CD14-positive monocyte (primary cell): ENCODE measurements at regions not wholly inside any gene's neighbourhood (a gene's known extent, or its start where the extent isn't known, plus 50 kb on each side); places are given as distances from the start of the nearest gene placed in this dataset.

Experiments used
- DNase-seq, 3 donors: peaks; one replicate each; pipeline ENCODE4 v3.0.0-alpha.2; 2011 to 2022
- H2AFZ ChIP-seq: 2 replicates; pipeline ENCODE4 v1.6.0; 2012; ENCODE audit warnings: mild to moderate bottlenecking, low read depth, low read length, inconsistent platforms; ENCODE audit not compliant: insufficient read depth, poor library complexity, severe bottlenecking
- H3K27ac ChIP-seq, 2 donors: 1 replicate in 1 of 2; 2 replicates in 1 of 2; pipeline ENCODE4 v1.5.1; 2012 to 2013; ENCODE audit warnings: low read length in 2 of 2, control low read depth in 1 of 2, inconsistent platforms in 1 of 2, low read depth in 1 of 2, mild to moderate bottlenecking in 1 of 2
- H3K27me3 ChIP-seq, 2 donors: one replicate each; pipeline versions ENCODE4 v1.6.0 to v1.6.1; 2011 to 2013; ENCODE audit warnings: low read length in 2 of 2; ENCODE audit not compliant: control insufficient read depth in 2 of 2, insufficient read depth in 2 of 2
- H3K36me3 ChIP-seq, 2 donors: replicated peaks in 1 of 2; 1 replicate in 1 of 2; 2 replicates in 1 of 2; pipeline versions ENCODE4 v1.5.1 to v1.6.1; 2012 to 2013; ENCODE audit warnings: low read length in 2 of 2, control low read depth in 1 of 2, inconsistent platforms in 1 of 2, mild to moderate bottlenecking in 1 of 2; ENCODE audit not compliant: insufficient read depth in 2 of 2, control insufficient read depth in 1 of 2
- H3K4me1 ChIP-seq, 2 donors: 1 replicate in 1 of 2; 2 replicates in 1 of 2; pipeline versions ENCODE4 v1.5.1 to v1.6.1; 2012 to 2013; ENCODE audit warnings: low read length in 2 of 2, control low read depth in 1 of 2, inconsistent platforms in 1 of 2, mild to moderate bottlenecking in 1 of 2, moderate library complexity in 1 of 2; ENCODE audit not compliant: insufficient read depth in 2 of 2, control insufficient read depth in 1 of 2
- H3K4me2 ChIP-seq: replicated peaks from 2 replicates; pipeline ENCODE3; 2012; ENCODE audit warnings: low read length, moderate library complexity, mild to moderate bottlenecking; ENCODE audit not compliant: poor library complexity, severe bottlenecking; ENCODE audit errors: extremely low read depth
- H3K4me3 ChIP-seq, 3 experiments: fragments of 200-600 bp in 1 of 3; sonication (generic) in 1 of 3; replicated peaks in 1 of 3; 1 replicate in 2 of 3; 2 replicates in 1 of 3; pipeline ENCODE4 v1.5.1; 2011 to 2013; ENCODE audit warnings: low read length in 3 of 3, mild to moderate bottlenecking in 3 of 3, control low read depth in 2 of 3, low read depth in 2 of 3, inconsistent platforms in 1 of 3, moderate library complexity in 1 of 3
- H3K79me2 ChIP-seq: 2 replicates; pipeline ENCODE4 v1.6.0; 2012; ENCODE audit warnings: mild to moderate bottlenecking, control low read depth, inconsistent platforms, low read length, moderate library complexity; ENCODE audit not compliant: insufficient read depth
- H3K9ac ChIP-seq: 2 replicates; pipeline ENCODE4 v1.6.0; 2017; ENCODE audit warnings: low read length, mild to moderate bottlenecking; ENCODE audit not compliant: insufficient read depth, poor library complexity, severe bottlenecking
- H3K9me3 ChIP-seq, 2 donors: replicated peaks in 1 of 2; 1 replicate in 1 of 2; 2 replicates in 1 of 2; pipeline versions ENCODE4 v1.5.1 to v1.6.1; 2012 to 2013; ENCODE audit warnings: low read length in 2 of 2, control low read depth in 1 of 2; ENCODE audit not compliant: control insufficient read depth in 1 of 2, insufficient read depth in 1 of 2
- H4K20me1 ChIP-seq: 2 replicates; pipeline ENCODE4 v1.6.0; 2012; ENCODE audit warnings: mild to moderate bottlenecking, low read length, control low read depth, moderate library complexity; ENCODE audit not compliant: insufficient read depth
- H3K27ac Mint-ChIP-seq, 7 donors: one replicate each; pipeline ENCODE4 v1.8.0; 2020; ENCODE audit warnings: mild to moderate bottlenecking in 7 of 7, mixed read lengths in 7 of 7, moderate library complexity in 6 of 7, inconsistent platforms in 2 of 7
- H3K27me3 Mint-ChIP-seq, 3 donors: one replicate each; pipeline ENCODE4 v1.8.0; 2021 to 2022; ENCODE audit warnings: low read depth in 3 of 3, mild to moderate bottlenecking in 3 of 3, mixed read lengths in 3 of 3, moderate library complexity in 3 of 3, inconsistent platforms in 1 of 3
- H3K36me3 Mint-ChIP-seq, 2 donors: one replicate each; pipeline ENCODE4 v1.8.0; 2020; ENCODE audit warnings: mixed read lengths in 2 of 2, inconsistent platforms in 1 of 2, mild to moderate bottlenecking in 1 of 2
- H3K4me1 Mint-ChIP-seq: one replicate; pipeline ENCODE4 v1.8.0; 2020; ENCODE audit warnings: mild to moderate bottlenecking, mixed read lengths
- H3K4me3 Mint-ChIP-seq, 2 donors: one replicate each; pipeline ENCODE4 v1.8.0; 2020; ENCODE audit warnings: mild to moderate bottlenecking in 2 of 2, mixed read lengths in 2 of 2, moderate library complexity in 1 of 2
- H3K9me3 Mint-ChIP-seq, 7 donors: one replicate each; pipeline ENCODE4 v1.8.0; 2020 to 2022; ENCODE audit warnings: mixed read lengths in 7 of 7, mild to moderate bottlenecking in 6 of 7, moderate library complexity in 6 of 7, inconsistent platforms in 2 of 7
- WGBS: methylation state at CpG from one replicate; pipeline ENCODE4 v1.1.5; 2013; ENCODE audit warnings: missing lambda C conversion rate; ENCODE audit not compliant: insufficient coverage; 5-methylcytosine and 5-hydroxymethylcytosine counted together
- intact Hi-C, 2 donors: fragments of 100-400 bp; cut with micrococcal nuclease; formaldehyde crosslinking; loops; one replicate each; pipeline versions ENCODE4 v1.15.0 to v1.15.1; 2023
- TF ChIP-seq, protein P1 (sequence below): fragments of 200-600 bp; IDR thresholded peaks from one replicate; pipeline ENCODE4 v1.8.0; 2022; ENCODE audit warnings: antibody characterized with exemption, mild to moderate bottlenecking

- Histone ChIP-seq H3K9me3 (no peaks in the 10 kb centered on the region), H3K79me2 (no peaks in the 10 kb centered on the region), H3K36me3 (no peaks in the 10 kb centered on the region), H3K4me1 (no peaks in the 10 kb centered on the region), H3K27me3 (no peaks in the 10 kb centered on the region), H3K9ac (no peak overlapping the region), H3K4me3 (no peak overlapping the region), H3K27ac (no peak overlapping the region), H2AFZ (no peak overlapping the region), H4K20me1 (no peaks in the 10 kb centered on the region), H3K4me2 (no peak overlapping the region)
- intact Hi-C loops = no loop called here
- peaks cover 0 to 3% (median 0%) of the 10 kb centered on the region in 7 donors for H3K9me3 Mint-ChIP-seq
- WGBS = no CpG with 5 or more reads among the region's 4 CpGs
- TF ChIP-seq, protein P1, sequence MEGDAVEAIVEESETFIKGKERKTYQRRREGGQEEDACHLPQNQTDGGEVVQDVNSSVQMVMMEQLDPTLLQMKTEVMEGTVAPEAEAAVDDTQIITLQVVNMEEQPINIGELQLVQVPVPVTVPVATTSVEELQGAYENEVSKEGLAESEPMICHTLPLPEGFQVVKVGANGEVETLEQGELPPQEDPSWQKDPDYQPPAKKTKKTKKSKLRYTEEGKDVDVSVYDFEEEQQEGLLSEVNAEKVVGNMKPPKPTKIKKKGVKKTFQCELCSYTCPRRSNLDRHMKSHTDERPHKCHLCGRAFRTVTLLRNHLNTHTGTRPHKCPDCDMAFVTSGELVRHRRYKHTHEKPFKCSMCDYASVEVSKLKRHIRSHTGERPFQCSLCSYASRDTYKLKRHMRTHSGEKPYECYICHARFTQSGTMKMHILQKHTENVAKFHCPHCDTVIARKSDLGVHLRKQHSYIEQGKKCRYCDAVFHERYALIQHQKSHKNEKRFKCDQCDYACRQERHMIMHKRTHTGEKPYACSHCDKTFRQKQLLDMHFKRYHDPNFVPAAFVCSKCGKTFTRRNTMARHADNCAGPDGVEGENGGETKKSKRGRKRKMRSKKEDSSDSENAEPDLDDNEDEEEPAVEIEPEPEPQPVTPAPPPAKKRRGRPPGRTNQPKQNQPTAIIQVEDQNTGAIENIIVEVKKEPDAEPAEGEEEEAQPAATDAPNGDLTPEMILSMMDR = no peak
- no peak overlapping the region for H3K27ac Mint-ChIP-seq
- H3K4me3 Mint-ChIP-seq = no peak overlapping the region
- H3K4me1 Mint-ChIP-seq = no peaks in the 10 kb centered on the region
- H3K36me3 Mint-ChIP-seq = no peaks in the 10 kb centered on the region
- peaks cover 0 to 1% (median 0%) of the 10 kb centered on the region in 3 donors for H3K27me3 Mint-ChIP-seq
- no peak for DNase-seq
Measured at GRCh38 chr5:89946508-89946907, 463.0 kb downstream of the CETN3 start.

DNA sequence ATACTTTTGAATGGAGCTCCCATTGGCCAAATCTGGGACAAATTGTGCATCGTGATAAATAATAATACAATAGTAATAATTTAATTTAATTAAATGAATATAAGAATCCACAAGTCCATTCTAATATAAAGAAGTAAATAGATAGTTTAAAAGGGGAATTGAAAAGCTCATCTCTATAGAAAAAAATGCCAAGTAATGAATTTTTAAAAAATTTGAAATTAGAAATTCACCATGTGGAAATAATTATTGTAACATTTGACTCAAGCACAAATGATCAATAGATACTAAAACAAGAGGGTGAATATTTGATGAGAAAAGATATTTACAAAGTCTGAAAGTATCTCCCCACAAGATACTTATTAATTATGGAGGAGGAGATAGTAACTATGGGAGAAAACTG lies 467.4 kb downstream of the CETN3 start:
- Histone ChIP-seq H3K9me3 (no peaks in the 10 kb centered on the region), H3K4me3 (no peak overlapping the region), H3K79me2 (no peaks in the 10 kb centered on the region), H3K36me3 (no peaks in the 10 kb centered on the region), H2AFZ (no peak overlapping the region), H4K20me1 (no peaks in the 10 kb centered on the region), H3K4me1 (no peaks in the 10 kb centered on the region), H3K9ac (no peak overlapping the region), H3K27ac (no peak overlapping the region), H3K4me2 (no peak overlapping the region), H3K27me3 (no peaks in the 10 kb centered on the region)
- H3K27ac Mint-ChIP-seq = no peak overlapping the region
- no peaks in the 10 kb centered on the region for H3K4me1 Mint-ChIP-seq
- DNase-seq = no peak
- H3K36me3 Mint-ChIP-seq = no peaks in the 10 kb centered on the region
- peaks cover 0 to 3% (median 0%) of the 10 kb centered on the region in 7 donors for H3K9me3 Mint-ChIP-seq
- TF ChIP-seq, protein P1 = no peak
- H3K4me3 Mint-ChIP-seq = no peak overlapping the region
- peaks cover 0 to 1% (median 0%) of the 10 kb centered on the region in 3 donors for H3K27me3 Mint-ChIP-seq
- WGBS = no CpG with 5 or more reads among the region's 1 CpG
- intact Hi-C loops = no loop called here
